OCI-LY7 (cell line): ENCODE measurements at regions not wholly inside any gene's neighbourhood (a gene's known extent, or its start where the extent isn't known, plus 50 kb on each side); places are given as distances from the start of the nearest gene placed in this dataset.

Experiments used
- BruUV-seq: library from RNA; stranded (reverse); fragments of 400-500 nt; replicated peaks from 2 replicates; lab custom pipeline; 2021; lab: Mats Ljungman, UMichigan
- CTCF ChIA-PET: fragments of 300-600 bp; sonication (Branson Sonifier 250); formaldehyde crosslinking; loops from one replicate; lab custom pipeline; 2022; ENCODE audit warnings: antibody characterized with exemption; ENCODE audit not compliant: unreplicated experiment; lab: Charles Lee
- POLR2A ChIA-PET: fragments of 300-600 bp; sonication (Branson Sonifier 250); formaldehyde crosslinking; loops from one replicate; lab custom pipeline; 2022; ENCODE audit warnings: antibody characterized with exemption; lab: Charles Lee
- DNase-seq: peaks from one replicate; pipeline ENCODE4 v3.0.0-alpha.2; 2015; ENCODE audit warnings: low spot score
- H2AFZ ChIP-seq: fragments of 200-600 bp; sonication (generic), shearing (Covaris generic); 2 replicates; pipeline ENCODE4 v1.6.1; 2014; ENCODE audit warnings: mild to moderate bottlenecking, antibody characterized with exemption, low read length, moderate library complexity
- H3K27ac ChIP-seq: fragments of 200-600 bp; sonication (generic); 2 replicates; pipeline ENCODE4 v1.5.1; 2014; ENCODE audit warnings: mixed run types, low read depth, mild to moderate bottlenecking, moderate library complexity, low read length, inconsistent platforms; ENCODE audit not compliant: poor library complexity, severe bottlenecking
- H3K36me3 ChIP-seq: fragments of 200-600 bp; sonication (generic); 2 replicates; pipeline ENCODE4 v1.6.1; 2014; ENCODE audit warnings: mild to moderate bottlenecking, antibody characterized with exemption, low read length, moderate library complexity, mixed read lengths; ENCODE audit not compliant: insufficient read depth
- H3K4me1 ChIP-seq: fragments of 200-600 bp; sonication (generic); 2 replicates; pipeline ENCODE4 v1.5.1; 2014; ENCODE audit warnings: mild to moderate bottlenecking, low read length; ENCODE audit not compliant: insufficient read depth, poor library complexity, severe bottlenecking
- H3K4me2 ChIP-seq: fragments of 200-600 bp; sonication (generic); 2 replicates; pipeline ENCODE4 v1.6.1; 2014; ENCODE audit warnings: mild to moderate bottlenecking, low read length
- H3K4me3 ChIP-seq: fragments of 200-600 bp; sonication (generic); 2 replicates; pipeline ENCODE4 v1.5.1; 2014; ENCODE audit warnings: mild to moderate bottlenecking, low read depth, low read length; ENCODE audit not compliant: poor library complexity, severe bottlenecking
- H3K79me2 ChIP-seq: fragments of 200-600 bp; sonication (generic); 2 replicates; pipeline ENCODE4 v1.6.1; 2016; ENCODE audit warnings: low read depth, mild to moderate bottlenecking, low read length, moderate library complexity, mixed read lengths; ENCODE audit not compliant: insufficient read depth
- H3K9me2 ChIP-seq: fragments of 200-600 bp; sonication (generic); 2 replicates; pipeline ENCODE4 v1.6.1; 2016; ENCODE audit warnings: mild to moderate bottlenecking, low read length, mixed read lengths; ENCODE audit not compliant: insufficient read depth
- H3K9me3 ChIP-seq: fragments of 200-600 bp; sonication (generic); 2 replicates; pipeline ENCODE4 v1.6.1; 2014; ENCODE audit warnings: mild to moderate bottlenecking, mixed run types, low read length, mixed read lengths
- H4K20me1 ChIP-seq: fragments of 200-600 bp; sonication (generic); 2 replicates; pipeline ENCODE4 v1.6.1; 2014; ENCODE audit warnings: mild to moderate bottlenecking, antibody characterized with exemption, low read length, moderate library complexity, mixed read lengths; ENCODE audit not compliant: insufficient read depth
- EZH2phosphoT487 ChIP-seq: fragments of 200-600 bp; sonication (generic); IDR thresholded peaks from 2 replicates; pipeline ENCODE4 v1.6.1; 2018; ENCODE audit warnings: low read depth, borderline replicate concordance, mild to moderate bottlenecking, mixed run types, antibody characterized with exemption, low read length, moderate library complexity, mixed read lengths
- intact Hi-C: fragments of 100-400 bp; cut with micrococcal nuclease; formaldehyde crosslinking; loops from one replicate; pipeline ENCODE4 v1.10.0; 2022; ENCODE audit not compliant: unreplicated experiment
- TF ChIP-seq, protein P1 (sequence below): fragments of 200-600 bp; sonication (generic); conservative IDR thresholded peaks from 2 replicates; pipeline ENCODE4 v1.5.1; 2014; ENCODE audit warnings: mild to moderate bottlenecking, antibody characterized with exemption, low read length, moderate library complexity, mixed read lengths

GRCh38 chr12:130242506-130242905 is 80.2 kb downstream of the FZD10 start:
- CTCF ChIA-PET: no interaction called here

DNA sequence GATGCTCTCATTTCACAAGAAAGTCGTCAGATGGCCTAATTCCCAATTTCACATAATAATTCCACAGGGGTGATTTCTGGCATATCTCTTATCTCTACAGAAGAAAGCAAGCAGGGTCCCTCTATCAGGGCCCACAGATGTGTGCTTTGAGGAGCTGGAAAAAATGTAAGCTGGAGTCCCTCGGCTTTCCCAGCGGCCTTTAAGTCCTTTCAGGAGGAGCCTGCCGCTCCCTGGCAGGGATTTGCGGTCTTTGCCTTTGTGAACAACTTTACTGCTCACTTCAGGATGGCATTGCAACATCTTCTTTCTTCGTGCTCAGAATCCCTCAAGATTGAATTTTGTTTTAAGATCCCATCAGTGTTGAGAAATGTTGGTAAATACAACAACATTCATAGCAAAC is 83.0 kb downstream of the FZD10 start:
- Histone ChIP-seq H2AFZ (no peak overlapping the region), H3K4me3 (no peak overlapping the region), H3K4me1 (no peaks in the 10 kb centered on the region), H3K79me2 (no peaks in the 10 kb centered on the region), H3K4me2 (no peak overlapping the region), H4K20me1 (no peaks in the 10 kb centered on the region), H3K27ac (no peak overlapping the region), H3K9me3 (no peaks in the 10 kb centered on the region), H3K9me2 (no peaks in the 10 kb centered on the region), H3K36me3 (no peaks in the 10 kb centered on the region)
- TF ChIP-seq EZH2phosphoT487: no peak
- BruUV-seq: no TSS peak
- intact Hi-C loops: no loop called here
- ChIA-PET CTCF (no interaction called here), POLR2A (no interaction called here)
- DNase-seq: no peak

More at GRCh38 chr12:130242506-130242905, 80.2 kb downstream of the FZD10 start:
- Histone ChIP-seq H4K20me1 (no peaks in the 10 kb centered on the region), H3K9me2 (no peaks in the 10 kb centered on the region), H2AFZ (no peak overlapping the region), H3K4me2 (no peak overlapping the region), H3K27ac (no peak overlapping the region), H3K79me2 (no peaks in the 10 kb centered on the region), H3K4me3 (no peak overlapping the region), H3K9me3 (no peaks in the 10 kb centered on the region), H3K36me3 (no peaks in the 10 kb centered on the region), H3K4me1 (no peaks in the 10 kb centered on the region)
- DNase-seq: no peak
- no TSS peak for BruUV-seq
- POLR2A ChIA-PET: no interaction called here
- TF ChIP-seq, protein P1, sequence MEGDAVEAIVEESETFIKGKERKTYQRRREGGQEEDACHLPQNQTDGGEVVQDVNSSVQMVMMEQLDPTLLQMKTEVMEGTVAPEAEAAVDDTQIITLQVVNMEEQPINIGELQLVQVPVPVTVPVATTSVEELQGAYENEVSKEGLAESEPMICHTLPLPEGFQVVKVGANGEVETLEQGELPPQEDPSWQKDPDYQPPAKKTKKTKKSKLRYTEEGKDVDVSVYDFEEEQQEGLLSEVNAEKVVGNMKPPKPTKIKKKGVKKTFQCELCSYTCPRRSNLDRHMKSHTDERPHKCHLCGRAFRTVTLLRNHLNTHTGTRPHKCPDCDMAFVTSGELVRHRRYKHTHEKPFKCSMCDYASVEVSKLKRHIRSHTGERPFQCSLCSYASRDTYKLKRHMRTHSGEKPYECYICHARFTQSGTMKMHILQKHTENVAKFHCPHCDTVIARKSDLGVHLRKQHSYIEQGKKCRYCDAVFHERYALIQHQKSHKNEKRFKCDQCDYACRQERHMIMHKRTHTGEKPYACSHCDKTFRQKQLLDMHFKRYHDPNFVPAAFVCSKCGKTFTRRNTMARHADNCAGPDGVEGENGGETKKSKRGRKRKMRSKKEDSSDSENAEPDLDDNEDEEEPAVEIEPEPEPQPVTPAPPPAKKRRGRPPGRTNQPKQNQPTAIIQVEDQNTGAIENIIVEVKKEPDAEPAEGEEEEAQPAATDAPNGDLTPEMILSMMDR: no peak
- TF ChIP-seq EZH2phosphoT487: no peak
- intact Hi-C loops: no loop called here

DNA sequence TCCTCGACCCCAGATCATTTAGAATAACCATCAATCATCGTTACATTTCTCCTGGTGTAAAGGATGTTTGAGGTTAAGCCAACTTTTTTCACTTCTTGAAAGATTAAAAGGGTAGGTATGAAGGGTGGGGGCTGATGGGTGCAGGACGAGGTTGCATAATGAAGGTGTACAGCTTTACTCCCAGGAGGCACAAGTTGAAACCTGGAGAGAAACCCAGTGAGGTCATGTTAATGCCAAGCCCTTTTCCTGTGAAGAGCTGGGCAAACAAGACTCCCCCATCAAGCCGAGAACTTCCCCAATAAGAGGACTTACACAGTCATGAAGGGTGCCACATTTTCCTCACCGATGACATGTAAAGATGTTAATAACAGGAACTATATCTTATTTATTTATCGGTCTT is 84.3 kb downstream of the FZD10 start:
- Histone ChIP-seq H3K79me2 (no peaks in the 10 kb centered on the region), H3K4me2 (no peak overlapping the region), H3K4me1 (no peaks in the 10 kb centered on the region), H3K9me3 (no peaks in the 10 kb centered on the region), H3K4me3 (no peak overlapping the region), H2AFZ (no peak overlapping the region), H3K36me3 (no peaks in the 10 kb centered on the region), H3K9me2 (no peaks in the 10 kb centered on the region), H3K27ac (no peak overlapping the region), H4K20me1 (no peaks in the 10 kb centered on the region)
- ChIA-PET CTCF (no interaction called here), POLR2A (no interaction called here)
- TF ChIP-seq, protein P1: no peak
- TF ChIP-seq EZH2phosphoT487: no peak
- DNase-seq: no peak
- BruUV-seq: no TSS peak
- intact Hi-C loops: no loop called here
